ENCODE measurements at regions not wholly inside any gene's neighbourhood (a gene's known extent, or its start where the extent isn't known, plus 50 kb on each side); places are given as distances from the start of the nearest gene placed in this dataset.

GRCh38 chr2:193156480-193156879 is 961.7 kb upstream of the TMEFF2 start:
- TF ChIP-seq CTCF (conservative IDR thresholded peaks at IDR 0.05; ENCODE audit: low read length) (no peak), EZH2phosphoT487 (IDR thresholded peaks at IDR 0.05; ENCODE audit: borderline replicate concordance) (no peak)
